Astrocyte of the cerebellum (primary cell): ENCODE measurements at regions not wholly inside any gene's neighbourhood (a gene's known extent, or its start where the extent isn't known, plus 50 kb on each side); places are given as distances from the start of the nearest gene placed in this dataset.

Source experiments
- DNase-seq: peaks from one replicate; pipeline ENCODE4 v3.0.0-alpha.2; 2011; ENCODE audit warnings: low read depth
- H3K4me3 ChIP-seq: 2 replicates; pipeline ENCODE4 v1.5.1; 2011; ENCODE audit warnings: mild to moderate bottlenecking, low read depth, low read length, moderate library complexity
- CTCF ChIP-seq: IDR thresholded peaks from 2 replicates; pipeline ENCODE4 v1.5.1; 2012; ENCODE audit warnings: low read length, low read depth, moderate library complexity, mild to moderate bottlenecking; ENCODE audit errors: missing control alignments
- in situ Hi-C: cut with HindIII; loops from 2 replicates; pipeline ENCODE4 v1.10.0; 2017; ENCODE audit warnings: low sequenced_read_pairs

GRCh38 chr1:241424480-241424971, 67.5 kb upstream of the RGS7 start:
- TF ChIP-seq CTCF: no peak
- in situ Hi-C loops: no loop called here
- H3K4me3 ChIP-seq: peak overlapping the region; percentile 56
- no peak for DNase-seq

GRCh38 chr1:241423541-241424479, 66.8 kb upstream of the RGS7 start:
- no peak for DNase-seq
- in situ Hi-C loops: no loop called here
- H3K4me3 ChIP-seq: peak overlapping the region; percentile 56
- TF ChIP-seq CTCF: peak; percentile 12

GRCh38 chr1:241422470-241422869, 65.5 kb upstream of the RGS7 start:
- no peak for TF ChIP-seq CTCF
- H3K4me3 ChIP-seq: no peak overlapping the region
- in situ Hi-C loops: no loop called here
- DNase-seq: no peak

- in situ Hi-C loops: no loop called here
- no peak for TF ChIP-seq CTCF
- DNase-seq: no peak
- H3K4me3 ChIP-seq: no peak overlapping the region
These were observed 63.0 kb upstream of the RGS7 start for GRCh38 chr1:241419986-241420385.

GRCh38 chr1:241417258-241417657, 60.3 kb upstream of the RGS7 start:
- H3K4me3 ChIP-seq: no peak overlapping the region
- DNase-seq: no peak
- in situ Hi-C loops: no loop called here
- no peak for TF ChIP-seq CTCF

- in situ Hi-C loops: no loop called here
These were observed 57.0 kb upstream of the RGS7 start for GRCh38 chr1:241413974-241414373.

More at GRCh38 chr1:241413974-241414373, 57.0 kb upstream of the RGS7 start:
- H3K4me3 ChIP-seq: no peak overlapping the region
- no peak for DNase-seq
- TF ChIP-seq CTCF: no peak
